ENCODE measurements at regions not wholly inside any gene's neighbourhood (a gene's known extent, or its start where the extent isn't known, plus 50 kb on each side); places are given as distances from the start of the nearest gene placed in this dataset.

DNA sequence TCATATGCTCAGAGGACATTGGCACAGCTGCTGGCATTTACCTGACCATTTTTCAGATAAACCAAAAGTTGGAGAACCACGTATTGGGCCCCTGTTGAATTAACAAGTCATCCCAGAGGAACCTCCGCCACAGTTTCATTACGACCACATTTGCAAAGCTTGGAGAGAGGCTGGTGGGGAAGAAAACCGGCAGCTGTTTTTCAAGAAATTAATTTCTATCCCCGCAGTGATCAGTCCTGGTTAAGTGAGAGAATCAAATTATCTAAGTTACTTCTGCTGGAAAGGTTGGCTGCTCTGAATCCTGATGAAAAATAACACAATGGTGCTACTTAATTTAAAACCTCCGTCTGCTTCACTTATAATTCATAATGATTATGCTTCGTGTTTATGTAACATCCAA is 737.1 kb upstream of the AUTS2 start:
- TF ChIP-seq TAF1 (IDR thresholded peaks at IDR 0.05; ENCODE audit: borderline replicate concordance, insufficient read depth, low read length) = no peak
- no peak for TF ChIP-seq SIN3A (IDR thresholded peaks at IDR 0.05; ENCODE audit: borderline replicate concordance, insufficient read depth, low read length)
- TF ChIP-seq, protein P1, sequence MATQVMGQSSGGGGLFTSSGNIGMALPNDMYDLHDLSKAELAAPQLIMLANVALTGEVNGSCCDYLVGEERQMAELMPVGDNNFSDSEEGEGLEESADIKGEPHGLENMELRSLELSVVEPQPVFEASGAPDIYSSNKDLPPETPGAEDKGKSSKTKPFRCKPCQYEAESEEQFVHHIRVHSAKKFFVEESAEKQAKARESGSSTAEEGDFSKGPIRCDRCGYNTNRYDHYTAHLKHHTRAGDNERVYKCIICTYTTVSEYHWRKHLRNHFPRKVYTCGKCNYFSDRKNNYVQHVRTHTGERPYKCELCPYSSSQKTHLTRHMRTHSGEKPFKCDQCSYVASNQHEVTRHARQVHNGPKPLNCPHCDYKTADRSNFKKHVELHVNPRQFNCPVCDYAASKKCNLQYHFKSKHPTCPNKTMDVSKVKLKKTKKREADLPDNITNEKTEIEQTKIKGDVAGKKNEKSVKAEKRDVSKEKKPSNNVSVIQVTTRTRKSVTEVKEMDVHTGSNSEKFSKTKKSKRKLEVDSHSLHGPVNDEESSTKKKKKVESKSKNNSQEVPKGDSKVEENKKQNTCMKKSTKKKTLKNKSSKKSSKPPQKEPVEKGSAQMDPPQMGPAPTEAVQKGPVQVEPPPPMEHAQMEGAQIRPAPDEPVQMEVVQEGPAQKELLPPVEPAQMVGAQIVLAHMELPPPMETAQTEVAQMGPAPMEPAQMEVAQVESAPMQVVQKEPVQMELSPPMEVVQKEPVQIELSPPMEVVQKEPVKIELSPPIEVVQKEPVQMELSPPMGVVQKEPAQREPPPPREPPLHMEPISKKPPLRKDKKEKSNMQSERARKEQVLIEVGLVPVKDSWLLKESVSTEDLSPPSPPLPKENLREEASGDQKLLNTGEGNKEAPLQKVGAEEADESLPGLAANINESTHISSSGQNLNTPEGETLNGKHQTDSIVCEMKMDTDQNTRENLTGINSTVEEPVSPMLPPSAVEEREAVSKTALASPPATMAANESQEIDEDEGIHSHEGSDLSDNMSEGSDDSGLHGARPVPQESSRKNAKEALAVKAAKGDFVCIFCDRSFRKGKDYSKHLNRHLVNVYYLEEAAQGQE (IDR thresholded peaks at IDR 0.05; ENCODE audit: insufficient read depth in 1 of 2, low read depth in 2 of 2, low read length in 2 of 2) = no peak
- TF ChIP-seq POLR2AphosphoS5 (IDR thresholded peaks at IDR 0.05; ENCODE audit: low read depth, low read length) = no peak

Measured in PFSK-1 (cell line).